ENCODE measurements at regions not wholly inside any gene's neighbourhood (a gene's known extent, or its start where the extent isn't known, plus 50 kb on each side); places are given as distances from the start of the nearest gene placed in this dataset.

DNA sequence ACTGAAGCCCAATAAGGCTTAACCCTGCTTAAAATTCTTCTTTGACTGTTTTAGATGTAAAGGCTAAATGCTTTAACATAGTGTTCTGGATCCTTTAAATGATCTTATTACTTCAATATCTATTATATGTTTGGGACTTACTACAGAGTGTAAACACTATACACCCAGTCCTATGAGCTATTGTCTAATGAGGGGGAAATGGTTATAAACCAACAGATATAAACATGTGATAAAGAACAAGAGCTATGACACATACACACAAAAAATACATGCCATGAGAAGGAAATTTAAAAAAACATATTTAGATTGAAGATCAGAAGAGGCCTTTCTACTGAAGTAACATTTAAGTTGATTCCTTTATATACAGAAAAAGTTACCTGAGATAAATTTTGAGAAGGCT is 505.1 kb downstream of the FOXG1 start:
- Mint-ChIP-seq H3K27ac (no peak overlapping the region), H3K4me1 (no peaks in the 10 kb centered on the region), H3K9me3 (peaks cover 24% of the 10 kb centered on the region), H3K36me3 (no peaks in the 10 kb centered on the region), H3K4me3 (no peak overlapping the region)
- DNase-seq (ENCODE audit: low spot score in 2 of 2) = no peak
- no peak for ATAC-seq

DNA sequence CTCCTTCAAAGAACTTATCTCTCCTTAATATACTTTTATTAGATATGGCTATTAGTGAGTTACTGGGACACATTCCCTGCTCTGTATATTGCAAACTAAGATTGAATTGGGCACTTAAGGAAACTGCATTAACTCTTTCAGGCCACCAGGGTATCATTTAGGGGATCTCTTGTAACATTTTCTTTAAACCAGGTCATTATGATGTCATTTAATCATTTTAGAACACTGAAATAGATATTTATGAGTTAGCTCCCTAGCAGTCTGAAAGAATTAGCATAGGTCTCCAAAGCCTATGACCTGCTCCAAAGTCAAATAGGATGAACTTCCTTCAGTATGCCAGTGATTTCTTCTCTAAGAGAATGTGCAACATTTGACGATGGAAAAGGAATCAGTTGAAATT is 506.9 kb downstream of the FOXG1 start:
- DNase-seq (ENCODE audit: low spot score in 2 of 2) (no peak), ATAC-seq (no peak)
- H3K27ac Mint-ChIP-seq = no peak overlapping the region
- H3K4me3 Mint-ChIP-seq = no peak overlapping the region
- H3K36me3 Mint-ChIP-seq = no peaks in the 10 kb centered on the region
- peaks cover 21% of the 10 kb centered on the region for H3K9me3 Mint-ChIP-seq
- H3K4me1 Mint-ChIP-seq = no peaks in the 10 kb centered on the region

DNA sequence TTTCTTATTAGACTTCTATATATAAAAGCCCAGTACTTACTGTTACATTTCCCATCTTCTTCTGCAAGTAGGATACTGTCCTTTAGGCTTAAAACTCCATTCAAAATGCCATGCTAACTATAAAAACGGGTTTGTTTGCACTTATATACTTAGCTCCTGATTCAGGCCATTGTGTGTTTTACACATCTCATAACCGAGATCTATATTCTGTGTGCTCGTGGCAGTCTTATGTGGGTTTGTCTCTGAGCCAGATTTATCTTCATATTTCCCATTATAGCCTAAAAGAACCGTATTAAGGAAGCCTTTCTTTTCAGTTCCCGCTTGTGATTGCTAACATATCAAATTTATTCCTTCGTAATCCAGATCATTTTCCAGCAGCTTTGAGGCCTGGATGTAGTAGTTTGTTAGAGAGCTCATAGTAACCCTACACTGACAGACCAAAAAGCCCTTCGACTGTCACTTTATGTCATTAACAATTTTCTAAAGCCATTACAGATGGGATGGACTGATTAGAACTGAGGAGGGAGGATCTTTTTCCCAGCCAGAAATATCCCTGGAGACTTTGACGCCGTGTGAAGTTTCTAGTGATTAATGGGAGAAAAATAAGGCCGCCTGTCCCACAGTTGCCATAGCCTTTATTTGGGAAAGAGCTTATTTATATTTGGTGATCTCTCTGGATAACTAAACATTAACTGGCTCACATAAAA is 508.5 kb downstream of the FOXG1 start:
- no peak for ATAC-seq

DNA sequence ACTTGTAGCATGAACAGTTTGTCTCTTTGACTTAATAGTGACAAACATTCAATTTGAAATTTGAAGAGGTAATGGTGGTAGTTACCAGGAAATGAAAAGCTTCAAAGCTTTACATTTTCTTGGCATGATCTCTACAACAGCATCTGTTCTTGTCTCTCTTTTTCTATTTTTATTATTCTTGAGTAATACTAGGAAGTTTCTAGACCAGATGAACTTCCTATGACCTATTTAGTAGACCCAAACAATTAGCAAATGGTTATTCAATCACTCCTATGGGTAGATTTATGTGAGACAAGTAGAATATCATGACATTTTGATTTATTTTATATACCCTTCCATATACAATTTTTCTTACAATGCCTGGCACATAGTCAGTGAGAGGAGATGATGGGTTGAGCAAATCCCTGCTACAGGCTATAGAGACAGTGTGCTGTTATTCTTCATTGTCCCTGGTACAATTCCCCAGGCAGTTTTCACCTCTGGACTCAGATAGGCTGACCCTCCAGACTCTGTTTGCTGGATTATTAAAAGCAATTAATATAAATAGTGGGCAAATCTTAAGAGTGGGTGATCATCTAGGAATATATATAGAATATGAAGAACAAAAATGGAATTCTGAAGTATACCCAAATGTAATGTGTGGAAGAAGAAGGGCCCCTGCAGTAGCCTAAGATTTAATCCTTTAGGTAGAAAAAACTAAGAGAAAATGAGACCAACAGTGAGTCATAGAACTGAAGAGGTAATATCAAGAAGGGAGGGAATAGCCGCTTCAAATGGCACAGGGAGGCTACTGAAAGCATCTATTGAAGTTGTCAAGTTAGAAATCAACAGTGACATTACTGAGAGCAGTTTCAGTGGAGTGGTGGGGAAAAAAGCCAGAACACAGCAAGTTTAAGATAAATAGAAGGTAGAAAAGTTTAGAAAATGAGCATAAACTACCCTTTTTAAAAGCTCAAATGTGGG is 512.0 kb downstream of the FOXG1 start:
- H3K9me3 Mint-ChIP-seq = peaks cover 14% of the 10 kb centered on the region
- no peak overlapping the region for H3K4me3 Mint-ChIP-seq
- no peaks in the 10 kb centered on the region for H3K36me3 Mint-ChIP-seq
- no peaks in the 10 kb centered on the region for H3K4me1 Mint-ChIP-seq
- DNase-seq (ENCODE audit: low spot score in 2 of 2) = no peak
- H3K27ac Mint-ChIP-seq = no peak overlapping the region
- no peak for ATAC-seq

More for the DNA sequence above, 508.5 kb downstream of the FOXG1 start:
- peaks cover 26% of the 10 kb centered on the region for H3K9me3 Mint-ChIP-seq
- no peaks in the 10 kb centered on the region for H3K36me3 Mint-ChIP-seq
- no peak for DNase-seq (ENCODE audit: low spot score in 2 of 2)
- no peak overlapping the region for H3K27ac Mint-ChIP-seq
- no peak overlapping the region for H3K4me3 Mint-ChIP-seq
- H3K4me1 Mint-ChIP-seq = no peaks in the 10 kb centered on the region

DNA sequence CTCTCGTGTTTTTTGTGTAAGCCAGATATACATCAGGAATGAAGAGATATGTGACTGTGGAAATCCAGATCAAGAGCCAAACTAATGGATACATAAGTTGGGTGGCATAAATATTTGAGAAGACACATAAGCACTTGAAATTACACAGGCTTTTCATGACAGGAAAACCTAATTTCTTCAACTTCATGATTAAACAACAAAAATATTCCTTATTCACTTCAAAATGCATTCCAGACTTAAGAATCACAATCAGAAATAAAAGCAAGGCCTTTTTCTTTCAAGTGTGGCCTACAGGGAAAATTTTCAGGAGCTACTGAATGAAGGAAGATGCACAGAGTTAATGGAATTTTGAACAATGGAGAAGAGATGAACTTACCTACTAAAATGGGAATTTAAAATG is 515.6 kb downstream of the FOXG1 start:
- Mint-ChIP-seq H3K4me1 (no peaks in the 10 kb centered on the region), H3K9me3 (peaks cover 11% of the 10 kb centered on the region), H3K4me3 (no peak overlapping the region), H3K27ac (no peak overlapping the region), H3K36me3 (no peaks in the 10 kb centered on the region)
- no peak for DNase-seq (ENCODE audit: low spot score in 2 of 2)
- ATAC-seq = no peak

DNA sequence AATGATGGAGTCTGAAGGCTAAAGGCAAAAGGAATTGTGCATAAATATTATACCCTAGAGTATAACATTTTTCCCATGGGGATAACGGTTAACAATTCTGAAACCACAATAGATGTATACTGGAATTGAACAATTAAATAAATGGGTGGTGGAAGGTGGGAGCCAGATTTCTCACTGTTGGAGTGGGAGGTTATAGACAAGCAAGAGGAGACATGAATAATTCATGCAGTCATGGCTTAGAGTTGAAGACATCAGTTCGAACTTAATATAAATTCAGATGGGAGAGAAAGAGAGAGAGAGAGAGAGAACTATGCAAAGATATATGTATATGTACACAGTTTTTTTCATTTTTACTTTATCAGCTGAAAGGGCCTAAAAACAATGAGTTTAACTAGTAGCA is 523.9 kb downstream of the FOXG1 start:
- ATAC-seq = no peak
- H3K4me1 Mint-ChIP-seq = no peaks in the 10 kb centered on the region

DNA sequence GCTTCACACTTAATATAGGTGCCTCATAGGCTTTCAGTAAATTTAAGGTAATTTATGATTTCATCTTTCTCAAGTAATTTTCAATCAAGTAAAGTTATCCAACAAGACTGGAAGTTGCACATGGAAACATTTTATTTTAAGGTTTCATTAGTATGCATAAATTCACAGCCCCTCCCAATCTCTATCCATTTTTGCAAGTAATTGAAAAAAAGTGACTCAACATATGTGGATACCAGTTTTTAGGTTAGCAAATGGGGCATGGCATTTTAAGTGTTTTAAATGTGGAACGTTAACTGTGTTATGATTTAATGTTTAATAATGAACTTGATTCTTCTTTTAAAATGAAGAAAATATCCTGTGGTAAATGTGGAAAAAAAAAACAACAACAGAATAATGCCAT is 532.8 kb downstream of the FOXG1 start:
- H3K36me3 Mint-ChIP-seq = no peaks in the 10 kb centered on the region
- peaks cover 21% of the 10 kb centered on the region for H3K9me3 Mint-ChIP-seq
- no peak for ATAC-seq
- H3K27ac Mint-ChIP-seq = no peak overlapping the region
- no peaks in the 10 kb centered on the region for H3K4me1 Mint-ChIP-seq
- no peak overlapping the region for H3K4me3 Mint-ChIP-seq
- no peak for DNase-seq (ENCODE audit: low spot score in 2 of 2)

More for the DNA sequence above, 523.9 kb downstream of the FOXG1 start:
- Mint-ChIP-seq H3K4me3 (no peak overlapping the region), H3K27ac (no peak overlapping the region), H3K9me3 (peaks cover 32% of the 10 kb centered on the region), H3K36me3 (no peaks in the 10 kb centered on the region)
- DNase-seq (ENCODE audit: low spot score in 2 of 2) = no peak

DNA sequence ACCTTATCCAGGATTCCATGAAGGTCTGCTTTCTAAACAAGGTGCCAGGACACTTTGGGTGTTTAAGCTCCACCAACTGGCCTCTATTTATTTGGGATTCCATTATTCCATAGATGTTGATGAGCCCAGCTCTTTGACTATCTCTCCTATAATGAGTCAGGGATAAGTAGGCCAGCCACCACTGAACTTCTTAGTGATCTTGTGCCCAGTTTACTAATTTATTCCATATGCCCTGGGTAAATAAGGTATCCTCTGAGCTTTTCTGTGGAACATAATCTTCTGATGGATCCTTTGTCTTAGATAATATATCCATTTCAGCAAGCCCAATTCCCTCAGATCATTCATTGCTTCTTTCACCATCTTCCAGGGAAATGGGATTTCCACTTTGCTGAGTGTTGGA is 535.0 kb downstream of the FOXG1 start:
- Mint-ChIP-seq H3K9me3 (peaks cover 24% of the 10 kb centered on the region), H3K27ac (no peak overlapping the region), H3K4me1 (no peaks in the 10 kb centered on the region), H3K4me3 (no peak overlapping the region), H3K36me3 (no peaks in the 10 kb centered on the region)
- no peak for DNase-seq (ENCODE audit: low spot score in 2 of 2)
- no peak for ATAC-seq

DNA sequence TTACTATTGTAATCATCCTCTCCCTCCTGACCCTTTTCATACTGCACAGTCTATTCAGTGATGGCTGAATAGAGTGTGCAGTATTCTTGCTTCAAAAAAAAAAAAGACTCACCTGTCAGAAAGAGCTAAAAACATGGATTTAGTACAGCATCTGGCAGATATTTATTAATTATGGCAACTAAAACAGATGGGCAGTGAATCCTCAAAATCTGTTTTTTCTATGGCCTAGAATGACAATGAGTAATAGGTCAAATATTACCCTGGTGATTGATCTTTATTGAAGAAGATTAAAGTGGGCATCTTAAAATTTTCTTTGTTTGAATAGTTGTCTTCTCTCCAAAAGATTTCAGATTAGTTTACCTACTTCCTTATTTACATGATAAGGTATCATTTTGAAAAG is 543.6 kb downstream of the FOXG1 start:
- Mint-ChIP-seq H3K4me3 (no peak overlapping the region), H3K27ac (no peak overlapping the region), H3K36me3 (no peaks in the 10 kb centered on the region), H3K9me3 (peaks cover 10% of the 10 kb centered on the region), H3K4me1 (no peaks in the 10 kb centered on the region)
- ATAC-seq (no peak), DNase-seq (ENCODE audit: low spot score in 2 of 2) (no peak)

DNA sequence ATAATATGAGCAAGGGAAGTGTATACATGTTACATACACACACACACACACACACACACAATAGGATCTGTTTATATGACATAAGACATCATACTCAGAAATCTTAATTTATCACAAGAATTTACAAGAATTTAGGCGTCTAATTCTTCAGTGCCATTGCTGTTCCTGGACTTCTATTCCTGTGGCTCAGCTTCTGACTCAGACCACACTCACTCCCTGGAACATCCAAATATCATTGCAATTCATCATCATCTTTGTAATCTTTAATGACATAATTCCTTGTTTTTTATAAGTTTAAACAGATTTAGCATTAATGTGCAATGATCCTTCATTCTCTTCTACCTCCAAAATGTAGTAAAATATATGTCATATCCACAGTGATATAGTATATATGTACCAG is 544.2 kb downstream of the FOXG1 start:
- Mint-ChIP-seq H3K9me3 (peaks cover 10% of the 10 kb centered on the region), H3K4me1 (no peaks in the 10 kb centered on the region), H3K27ac (no peak overlapping the region), H3K36me3 (no peaks in the 10 kb centered on the region), H3K4me3 (no peak overlapping the region)
- no peak for DNase-seq (ENCODE audit: low spot score in 2 of 2)
- ATAC-seq = no peak

DNA sequence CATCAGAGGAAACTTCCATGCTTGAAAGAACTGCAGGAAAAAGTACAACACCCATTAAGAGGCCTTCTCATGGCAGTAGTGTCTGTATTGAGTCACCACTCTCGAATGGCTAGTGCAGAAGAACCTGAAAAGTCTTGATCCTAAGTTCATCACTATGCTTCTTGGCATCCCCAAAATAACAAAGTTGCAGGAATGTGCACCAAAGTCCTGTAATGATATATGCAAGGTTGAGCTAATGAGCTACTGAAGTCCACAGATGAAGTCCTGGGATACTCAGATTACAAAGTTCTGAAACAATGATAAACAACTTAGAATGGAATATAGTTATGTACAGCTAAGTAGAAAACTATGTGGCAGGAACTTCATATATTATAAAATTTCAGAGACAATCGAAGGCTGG is 545.4 kb downstream of the FOXG1 start:
- Mint-ChIP-seq H3K4me3 (no peak overlapping the region), H3K4me1 (no peaks in the 10 kb centered on the region), H3K36me3 (no peaks in the 10 kb centered on the region), H3K9me3 (peaks cover 14% of the 10 kb centered on the region), H3K27ac (no peak overlapping the region)
- DNase-seq (ENCODE audit: low spot score in 2 of 2) = no peak
- no peak for ATAC-seq

DNA sequence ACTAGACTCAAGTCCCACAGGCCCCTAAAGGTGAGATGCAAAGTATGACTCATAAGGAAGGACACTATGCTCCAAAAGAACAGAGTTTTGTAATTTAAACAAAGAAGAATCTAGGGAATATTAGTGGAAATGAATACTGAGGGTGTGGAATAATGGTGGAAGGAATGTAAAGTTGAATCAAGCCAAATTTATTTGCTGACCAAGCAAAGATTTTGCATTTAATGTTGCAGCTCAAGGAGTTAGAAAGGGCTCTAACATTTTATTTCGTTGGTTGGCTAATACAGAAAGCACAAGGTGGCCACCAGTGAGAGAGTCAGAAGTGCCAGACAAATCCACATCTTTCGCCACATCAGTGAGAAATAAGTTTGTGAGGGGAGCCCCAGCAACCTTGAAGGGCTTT is 550.3 kb downstream of the FOXG1 start:
- ATAC-seq = no peak
- peaks cover 13% of the 10 kb centered on the region for H3K9me3 Mint-ChIP-seq
- H3K4me1 Mint-ChIP-seq = no peaks in the 10 kb centered on the region
- DNase-seq (ENCODE audit: low spot score in 2 of 2) = no peak
- no peak overlapping the region for H3K27ac Mint-ChIP-seq
- H3K4me3 Mint-ChIP-seq = no peak overlapping the region
- no peaks in the 10 kb centered on the region for H3K36me3 Mint-ChIP-seq

DNA sequence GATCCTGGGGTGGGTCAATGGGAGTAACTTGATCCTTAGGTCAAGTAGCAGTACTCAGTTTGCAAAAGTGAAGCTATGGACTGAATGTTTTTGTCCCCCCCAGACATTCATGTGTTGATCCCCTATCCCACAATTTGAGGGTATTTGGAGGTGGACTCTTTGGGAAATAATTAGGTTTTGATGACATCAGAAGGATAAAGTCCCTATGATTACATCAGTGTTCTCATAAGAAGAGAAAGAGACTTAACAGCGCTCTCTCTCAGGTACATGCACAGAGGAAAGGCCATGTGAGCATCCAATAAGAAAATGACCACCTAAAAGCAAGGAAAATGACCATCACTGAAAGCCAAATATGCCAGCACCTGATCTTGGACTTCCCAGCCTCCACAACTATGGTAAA is 550.8 kb downstream of the FOXG1 start:
- H3K4me1 Mint-ChIP-seq = no peaks in the 10 kb centered on the region
- DNase-seq (ENCODE audit: low spot score in 2 of 2) (no peak), ATAC-seq (no peak)
- no peak overlapping the region for H3K4me3 Mint-ChIP-seq
- H3K27ac Mint-ChIP-seq = no peak overlapping the region
- no peaks in the 10 kb centered on the region for H3K36me3 Mint-ChIP-seq
- peaks cover 13% of the 10 kb centered on the region for H3K9me3 Mint-ChIP-seq

DNA sequence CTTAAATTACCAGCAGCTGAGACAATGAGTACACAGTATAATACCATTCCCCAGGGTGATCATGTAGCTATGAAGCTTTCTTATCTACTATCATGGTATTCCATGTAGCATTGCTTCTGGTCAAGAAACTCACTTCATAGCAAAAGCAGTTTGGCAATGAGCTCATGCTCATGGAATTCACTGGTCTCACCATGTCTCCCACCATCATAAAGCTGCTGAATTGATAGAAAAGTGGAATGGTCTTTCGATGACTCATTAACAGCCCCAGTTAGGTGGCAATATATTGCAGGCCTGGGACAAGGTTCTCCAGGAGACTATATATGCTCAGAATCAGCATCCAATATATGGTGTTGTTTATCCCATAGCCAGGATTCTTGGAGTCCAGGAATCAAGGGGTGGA is 553.7 kb downstream of the FOXG1 start:
- Mint-ChIP-seq H3K4me1 (no peaks in the 10 kb centered on the region), H3K36me3 (no peaks in the 10 kb centered on the region), H3K27ac (no peak overlapping the region), H3K9me3 (peaks cover 15% of the 10 kb centered on the region), H3K4me3 (no peak overlapping the region)
- ATAC-seq = no peak
- no peak for DNase-seq (ENCODE audit: low spot score in 2 of 2)

DNA sequence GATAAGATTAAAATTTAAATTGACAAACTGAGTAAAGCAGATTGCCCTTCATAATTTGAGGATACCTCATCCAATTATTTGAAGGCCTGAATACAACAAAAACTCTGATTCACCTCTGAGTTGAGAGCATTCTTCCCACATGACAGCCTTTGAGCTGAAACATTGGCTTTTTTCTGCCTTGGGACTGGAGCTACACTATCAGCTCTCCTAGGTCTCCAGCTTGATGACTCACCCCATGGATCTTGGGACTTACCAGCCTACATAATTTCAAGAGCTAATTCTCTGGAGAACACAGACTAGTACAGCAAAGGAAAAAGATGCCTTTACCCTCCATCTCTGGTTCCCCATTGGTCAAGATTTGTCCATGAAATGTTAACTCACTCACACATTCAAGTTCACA is 555.1 kb downstream of the FOXG1 start:
- H3K9me3 Mint-ChIP-seq = peaks cover 21% of the 10 kb centered on the region
- no peak for DNase-seq (ENCODE audit: low spot score in 2 of 2)
- ATAC-seq = no peak
- no peak overlapping the region for H3K27ac Mint-ChIP-seq
- no peaks in the 10 kb centered on the region for H3K36me3 Mint-ChIP-seq
- H3K4me3 Mint-ChIP-seq = no peak overlapping the region
- H3K4me1 Mint-ChIP-seq = no peaks in the 10 kb centered on the region

All from stimulated activated effector memory CD8-positive, alpha-beta T cell treated with anti-CD3 and anti-CD28 coated beads, Interleukin-12 subunit alpha, Interleukin-12 subunit beta, amount 100 ng/mL, for 72 hours (primary cell).